C4-2B (cell line): ENCODE measurements at regions not wholly inside any gene's neighbourhood (a gene's known extent, or its start where the extent isn't known, plus 50 kb on each side); places are given as distances from the start of the nearest gene placed in this dataset.

Source experiments
- H3K27ac ChIP-seq: fragments of 450-650 bp; 2 replicates; pipeline ENCODE4 v1.5.1; 2017
- ZFX ChIP-seq: fragments of 450-650 bp; IDR thresholded peaks from 2 replicates; pipeline ENCODE4 v1.6.1; 2017
- TF ChIP-seq, protein P1 (sequence below): fragments of 450-650 bp; conservative IDR thresholded peaks from 2 replicates; pipeline ENCODE4 v1.5.1; 2017; ENCODE audit warnings: mild to moderate bottlenecking

DNA sequence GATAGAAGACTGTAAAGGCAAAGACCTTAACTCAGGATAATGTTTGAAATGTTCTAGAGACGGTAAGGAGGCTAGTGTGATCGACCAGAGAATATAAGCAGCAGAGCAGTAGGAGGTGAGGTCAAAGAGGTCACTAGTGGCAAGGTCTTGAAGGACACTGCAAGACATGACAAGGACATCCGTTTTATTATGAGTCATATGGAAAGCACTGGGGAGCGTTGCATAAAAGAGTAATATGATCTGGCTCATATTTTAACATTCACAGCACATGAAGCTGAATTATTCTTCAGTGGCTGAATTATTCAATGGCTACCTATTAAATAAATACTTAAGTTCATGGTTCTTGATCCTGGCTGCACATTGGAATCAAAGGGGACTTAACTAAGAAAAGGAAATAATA lies 123.7 kb downstream of the SOX9 start:
- no peak overlapping the region for H3K27ac ChIP-seq
- TF ChIP-seq, protein P1, sequence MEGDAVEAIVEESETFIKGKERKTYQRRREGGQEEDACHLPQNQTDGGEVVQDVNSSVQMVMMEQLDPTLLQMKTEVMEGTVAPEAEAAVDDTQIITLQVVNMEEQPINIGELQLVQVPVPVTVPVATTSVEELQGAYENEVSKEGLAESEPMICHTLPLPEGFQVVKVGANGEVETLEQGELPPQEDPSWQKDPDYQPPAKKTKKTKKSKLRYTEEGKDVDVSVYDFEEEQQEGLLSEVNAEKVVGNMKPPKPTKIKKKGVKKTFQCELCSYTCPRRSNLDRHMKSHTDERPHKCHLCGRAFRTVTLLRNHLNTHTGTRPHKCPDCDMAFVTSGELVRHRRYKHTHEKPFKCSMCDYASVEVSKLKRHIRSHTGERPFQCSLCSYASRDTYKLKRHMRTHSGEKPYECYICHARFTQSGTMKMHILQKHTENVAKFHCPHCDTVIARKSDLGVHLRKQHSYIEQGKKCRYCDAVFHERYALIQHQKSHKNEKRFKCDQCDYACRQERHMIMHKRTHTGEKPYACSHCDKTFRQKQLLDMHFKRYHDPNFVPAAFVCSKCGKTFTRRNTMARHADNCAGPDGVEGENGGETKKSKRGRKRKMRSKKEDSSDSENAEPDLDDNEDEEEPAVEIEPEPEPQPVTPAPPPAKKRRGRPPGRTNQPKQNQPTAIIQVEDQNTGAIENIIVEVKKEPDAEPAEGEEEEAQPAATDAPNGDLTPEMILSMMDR = no peak
- no peak for TF ChIP-seq ZFX

DNA sequence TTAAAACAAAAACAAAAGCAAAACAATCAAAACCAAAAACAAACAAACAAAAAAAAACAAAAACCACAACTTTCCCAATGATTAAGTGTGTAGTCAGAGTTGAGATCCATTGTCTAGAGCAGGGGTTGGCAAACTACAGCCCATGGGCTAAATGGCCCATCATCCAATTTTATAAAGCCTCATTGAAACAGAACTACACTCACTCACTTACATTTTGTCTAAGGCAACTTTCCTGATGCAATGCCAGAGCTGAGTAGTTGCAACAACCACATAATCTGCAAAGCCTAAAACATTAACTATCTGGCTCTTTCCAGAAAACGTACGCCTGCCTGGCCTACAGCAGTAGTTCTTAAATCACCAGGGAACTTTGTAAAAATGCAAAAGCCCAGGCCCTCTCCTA lies 124.1 kb downstream of the SOX9 start:
- TF ChIP-seq, protein P1 = no peak
- no peak for TF ChIP-seq ZFX
- H3K27ac ChIP-seq = no peak overlapping the region

DNA sequence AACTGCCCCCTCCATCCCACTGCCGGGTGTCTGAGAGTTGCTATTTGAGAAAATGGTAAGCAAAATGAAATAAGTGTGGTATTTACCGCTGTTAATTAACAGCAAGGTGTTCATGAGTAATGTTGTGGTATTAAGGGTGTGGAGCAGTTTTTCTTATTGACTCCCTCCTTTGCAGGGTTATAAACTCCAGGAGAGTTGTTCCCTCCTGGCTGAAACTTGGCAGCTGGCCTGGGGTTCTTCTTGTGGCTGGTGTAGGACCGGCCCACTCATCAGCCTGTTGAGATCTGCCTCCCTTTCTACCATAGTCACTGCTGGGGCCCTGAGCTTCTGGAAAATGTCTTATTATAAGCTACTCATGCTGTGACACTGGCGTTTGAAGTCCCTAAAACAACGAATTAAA lies 128.6 kb downstream of the SOX9 start:
- H3K27ac ChIP-seq = no peak overlapping the region
- TF ChIP-seq, protein P1 = no peak

DNA sequence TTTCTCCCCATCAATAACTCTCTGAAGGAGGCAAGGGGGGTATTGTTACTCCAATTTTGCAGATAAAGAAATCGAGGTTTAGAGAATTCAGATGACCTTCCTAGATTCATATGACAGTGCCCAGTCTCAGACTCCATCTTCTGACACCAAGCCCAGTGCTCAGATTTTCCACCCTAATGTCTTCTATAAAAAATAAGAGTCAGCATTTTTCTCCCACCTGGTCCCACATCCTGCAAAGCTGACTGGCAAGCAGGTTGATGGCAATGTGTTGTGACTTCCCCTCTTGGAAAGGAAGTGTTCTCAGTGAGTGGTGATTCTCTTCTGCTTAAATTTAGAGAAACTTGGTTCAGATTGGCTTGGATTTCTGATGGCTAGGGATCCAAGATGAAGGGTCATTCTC lies 129.4 kb downstream of the SOX9 start:
- H3K27ac ChIP-seq = no peak overlapping the region; the same call in 1 of the 2 replicates
- no peak for TF ChIP-seq ZFX
- TF ChIP-seq, protein P1 = no peak

DNA sequence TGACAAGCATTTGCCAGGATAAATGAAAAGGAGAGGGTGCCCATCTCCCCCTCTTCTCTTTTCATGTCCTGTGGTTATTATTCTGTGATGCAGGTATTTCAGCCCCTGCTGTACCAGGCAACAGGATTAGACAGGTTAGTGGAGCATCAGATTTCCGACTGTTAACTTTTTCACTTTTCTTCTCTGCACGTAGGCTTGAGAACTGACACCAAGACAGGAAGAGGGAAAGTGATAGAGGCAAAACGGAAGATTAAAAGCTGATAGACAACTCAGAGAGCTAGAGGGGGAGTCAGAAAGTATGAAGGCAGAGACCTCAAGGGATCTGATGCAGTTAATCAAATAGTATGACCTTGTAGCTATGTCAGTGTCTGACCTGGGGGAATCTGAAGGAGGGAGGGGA lies 132.8 kb downstream of the SOX9 start:
- H3K27ac ChIP-seq = no peak overlapping the region
- no peak for TF ChIP-seq ZFX
- TF ChIP-seq, protein P1 = no peak

DNA sequence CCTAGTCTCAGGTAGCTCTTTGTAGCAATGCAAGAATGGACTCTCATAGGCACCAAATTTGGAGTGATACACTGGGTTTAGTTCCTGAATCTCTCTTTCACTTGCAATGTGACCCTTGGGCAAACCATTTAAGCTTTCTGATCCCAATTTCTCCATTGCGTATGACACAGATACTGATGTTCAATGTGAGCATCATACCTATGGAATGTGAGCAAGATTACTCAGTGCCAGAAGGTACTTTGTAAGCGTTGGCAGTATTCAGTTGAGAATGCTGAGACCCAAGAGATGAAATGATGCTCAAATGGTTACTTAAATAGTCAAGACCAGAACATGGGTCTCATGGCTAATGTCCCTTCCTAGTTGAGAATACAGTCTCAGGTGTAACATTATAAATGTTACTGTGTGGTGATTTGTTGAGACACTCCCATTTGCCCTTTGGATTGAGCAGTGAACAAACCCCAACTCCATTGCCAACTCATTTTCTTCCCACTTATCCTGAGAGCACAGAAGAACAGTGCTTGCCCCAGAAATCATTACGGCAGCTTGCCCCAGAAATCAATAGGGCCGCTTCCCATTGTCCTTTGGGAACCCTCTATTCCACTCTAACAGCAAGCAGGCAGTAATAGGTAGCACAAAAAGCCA lies 134.1 kb downstream of the SOX9 start:
- no peak overlapping the region for H3K27ac ChIP-seq

DNA sequence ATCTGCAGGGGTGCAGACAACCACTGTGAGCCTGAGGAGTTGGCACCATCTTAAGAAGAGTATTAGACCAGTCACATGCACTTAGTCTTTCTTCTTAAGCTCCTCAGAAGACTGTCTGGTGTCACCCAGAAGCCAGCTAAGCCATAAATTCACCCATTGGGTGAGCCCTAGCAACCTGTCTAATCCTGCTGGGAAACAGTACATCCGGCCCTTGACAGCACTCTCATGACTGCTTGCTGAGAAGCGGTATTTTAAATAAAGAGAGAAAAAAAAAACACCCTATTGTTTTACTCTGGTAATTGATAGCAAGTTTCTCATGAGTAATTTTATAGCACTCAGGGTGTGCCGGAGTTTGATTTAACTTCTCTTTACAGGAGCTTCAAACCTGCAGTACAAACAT lies 134.7 kb downstream of the SOX9 start:
- H3K27ac ChIP-seq = no peak overlapping the region
- TF ChIP-seq, protein P1 = no peak
- TF ChIP-seq ZFX = no peak

More for the DNA sequence above, 134.1 kb downstream of the SOX9 start:
- TF ChIP-seq, protein P1 = no peak
- no peak for TF ChIP-seq ZFX
